IgD-negative memory B cell (primary cell): ENCODE measurements at regions not wholly inside any gene's neighbourhood (a gene's known extent, or its start where the extent isn't known, plus 50 kb on each side); places are given as distances from the start of the nearest gene placed in this dataset.

Source experiments
- H3K27ac Mint-ChIP-seq, 3 donors: one replicate each; pipeline ENCODE4 v1.8.0; 2020 to 2022; ENCODE audit warnings: mild to moderate bottlenecking in 3 of 3, mixed read lengths in 3 of 3, moderate library complexity in 1 of 3
- H3K27me3 Mint-ChIP-seq: one replicate; pipeline ENCODE4 v1.8.0; 2021; ENCODE audit warnings: mixed read lengths
- H3K36me3 Mint-ChIP-seq: one replicate; pipeline ENCODE4 v1.8.0; 2020; ENCODE audit warnings: mild to moderate bottlenecking, mixed read lengths
- H3K4me1 Mint-ChIP-seq, 3 donors: one replicate each; pipeline ENCODE4 v1.8.0; 2020 to 2022; ENCODE audit warnings: mixed read lengths in 3 of 3, mild to moderate bottlenecking in 1 of 3
- H3K4me3 Mint-ChIP-seq, 4 donors: one replicate each; pipeline ENCODE4 v1.8.0; 2020 to 2022; ENCODE audit warnings: mild to moderate bottlenecking in 4 of 4, mixed read lengths in 4 of 4, moderate library complexity in 3 of 4
- H3K9me3 Mint-ChIP-seq, 3 donors: one replicate each; pipeline ENCODE4 v1.8.0; 2020 to 2021; ENCODE audit warnings: mixed read lengths in 3 of 3, mild to moderate bottlenecking in 1 of 3

DNA sequence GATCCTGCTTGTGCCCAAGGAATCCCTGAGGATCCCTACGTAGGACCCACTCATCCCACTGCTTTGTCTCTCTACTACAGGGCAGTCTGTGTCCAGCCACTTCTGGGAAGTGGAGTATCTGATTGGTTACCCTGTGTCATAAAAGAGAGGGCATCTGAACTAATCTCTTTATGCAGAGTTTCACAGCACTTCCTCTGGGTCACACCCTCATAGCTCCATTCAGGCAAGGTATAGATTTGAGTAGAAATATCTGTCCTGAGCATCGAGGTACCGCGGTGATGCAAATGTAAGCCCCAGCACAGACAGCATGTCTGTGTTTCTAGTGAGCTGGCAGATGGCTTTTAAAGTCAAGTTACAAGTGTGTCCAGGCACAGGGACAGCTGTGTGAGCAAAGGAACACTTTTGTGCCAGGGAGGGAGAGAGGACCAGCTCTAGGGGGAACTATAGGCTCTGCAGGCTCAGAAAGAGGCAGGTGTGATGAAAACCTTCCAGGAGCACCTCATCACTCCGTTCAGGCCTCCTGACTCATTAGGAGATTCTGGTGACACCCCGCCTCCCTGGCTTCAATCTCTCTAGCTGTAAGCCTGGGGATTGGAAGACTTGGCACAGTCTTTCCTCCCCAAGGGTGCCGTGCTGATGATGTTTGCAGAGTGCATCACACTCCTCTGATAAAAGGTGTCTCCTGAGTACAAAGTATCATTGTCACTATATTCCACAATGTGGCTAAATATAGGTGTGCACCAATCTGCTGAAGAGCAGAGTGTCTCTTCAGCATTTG, 84.3 kb upstream of the UBL3 start:
- peak overlapping the region in 2 of 4 donors; percentile 49 to 92 for H3K4me3 Mint-ChIP-seq
- H3K9me3 Mint-ChIP-seq, result peaks cover 0 to 1% (median 0%) of the 10 kb centered on the region in 3 donors
- no peaks in the 10 kb centered on the region for H3K36me3 Mint-ChIP-seq
- peaks cover 10 to 28% (median 18%) of the 10 kb centered on the region in 3 donors for H3K4me1 Mint-ChIP-seq
- H3K27ac Mint-ChIP-seq, result peak overlapping the region in 1 of 3 donors; percentile 27
- no peaks in the 10 kb centered on the region for H3K27me3 Mint-ChIP-seq

- H3K4me3 Mint-ChIP-seq, result no peak overlapping the region
- H3K4me1 Mint-ChIP-seq, result peaks cover 10 to 28% (median 18%) of the 10 kb centered on the region in 3 donors
- H3K36me3 Mint-ChIP-seq, result peaks cover 3% of the 10 kb centered on the region
- H3K9me3 Mint-ChIP-seq, result peaks cover 0 to 1% (median 0%) of the 10 kb centered on the region in 3 donors
- peaks cover 3% of the 10 kb centered on the region for H3K27me3 Mint-ChIP-seq
- no peak overlapping the region for H3K27ac Mint-ChIP-seq
Observed at GRCh38 chr13:29933401-29933800, 83.0 kb upstream of the UBL3 start.

GRCh38 chr13:29931696-29932095, 81.3 kb upstream of the UBL3 start:
- no peak overlapping the region for H3K4me3 Mint-ChIP-seq
- peaks cover 3% of the 10 kb centered on the region for H3K27me3 Mint-ChIP-seq
- H3K36me3 Mint-ChIP-seq, result peaks cover 3% of the 10 kb centered on the region
- peaks cover 8 to 22% (median 10%) of the 10 kb centered on the region in 3 donors for H3K4me1 Mint-ChIP-seq
- peaks cover 0 to 1% (median 0%) of the 10 kb centered on the region in 3 donors for H3K9me3 Mint-ChIP-seq
- H3K27ac Mint-ChIP-seq, result no peak overlapping the region

- no peaks in the 10 kb centered on the region for H3K4me1 Mint-ChIP-seq
- peaks cover 0 to 1% (median 0%) of the 10 kb centered on the region in 3 donors for H3K9me3 Mint-ChIP-seq
- H3K27ac Mint-ChIP-seq, result no peak overlapping the region
- H3K4me3 Mint-ChIP-seq, result no peak overlapping the region
- H3K36me3 Mint-ChIP-seq, result peaks cover 3% of the 10 kb centered on the region
- H3K27me3 Mint-ChIP-seq, result peaks cover 4% of the 10 kb centered on the region
Observed at GRCh38 chr13:29929062-29929847, 78.8 kb upstream of the UBL3 start.

DNA sequence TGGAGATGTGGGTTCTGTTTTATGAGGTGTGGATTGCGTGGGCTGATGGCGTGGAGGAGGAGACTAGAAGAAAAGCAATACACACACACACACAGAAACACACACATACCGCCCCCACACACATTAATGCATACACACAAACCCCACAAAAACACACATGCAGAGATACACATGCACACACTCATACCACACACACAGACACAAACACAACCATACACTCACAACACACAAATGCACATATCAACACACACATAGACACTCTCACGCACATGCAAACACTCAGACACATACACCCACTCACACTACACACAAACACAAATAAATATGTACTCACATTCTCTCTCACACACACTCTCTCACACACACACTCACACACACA, 75.7 kb upstream of the UBL3 start:
- H3K4me1 Mint-ChIP-seq, result peaks cover 0 to 3% (median 0%) of the 10 kb centered on the region in 3 donors
- peaks cover 0 to 1% (median 0%) of the 10 kb centered on the region in 3 donors for H3K9me3 Mint-ChIP-seq
- H3K27me3 Mint-ChIP-seq, result peaks cover 6% of the 10 kb centered on the region
- H3K36me3 Mint-ChIP-seq, result peaks cover 3% of the 10 kb centered on the region
- H3K27ac Mint-ChIP-seq, result no peak overlapping the region
- H3K4me3 Mint-ChIP-seq, result no peak overlapping the region

DNA sequence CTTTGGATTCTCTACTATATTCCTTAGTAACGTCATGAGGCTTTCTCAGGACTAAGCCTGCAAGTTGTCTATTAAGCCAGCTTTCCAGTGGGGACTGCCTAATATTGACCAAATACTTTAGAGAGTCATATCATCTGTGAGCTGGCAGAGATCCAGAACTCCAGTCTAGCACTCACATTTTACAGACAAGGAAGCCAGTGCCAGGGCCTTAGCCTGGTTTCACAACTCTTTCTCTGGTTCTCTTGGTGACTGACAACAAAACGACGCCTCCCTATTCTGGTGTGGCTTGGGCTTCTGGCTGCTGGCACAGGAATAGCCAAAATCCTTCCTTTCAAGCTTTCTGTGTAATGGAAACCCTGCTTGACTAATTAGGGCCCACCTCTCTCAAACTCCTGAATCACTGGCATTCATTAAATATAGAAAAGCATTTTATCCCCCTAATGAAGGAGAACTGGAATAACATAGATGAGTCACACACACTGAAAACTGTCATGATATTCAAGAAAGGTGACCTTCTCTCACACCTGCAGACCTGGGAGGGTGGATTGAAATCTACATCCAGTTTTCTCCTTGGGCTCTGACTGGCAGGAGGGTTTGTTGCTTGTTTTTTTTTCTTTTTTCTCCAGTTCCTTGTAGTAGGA, 75.2 kb upstream of the UBL3 start:
- Mint-ChIP-seq H3K4me1 (peaks cover 0 to 3% (median 0%) of the 10 kb centered on the region in 3 donors), H3K27me3 (peaks cover 11% of the 10 kb centered on the region), H3K27ac (no peak overlapping the region), H3K36me3 (peaks cover 3% of the 10 kb centered on the region), H3K9me3 (no peaks in the 10 kb centered on the region), H3K4me3 (no peak overlapping the region)

DNA sequence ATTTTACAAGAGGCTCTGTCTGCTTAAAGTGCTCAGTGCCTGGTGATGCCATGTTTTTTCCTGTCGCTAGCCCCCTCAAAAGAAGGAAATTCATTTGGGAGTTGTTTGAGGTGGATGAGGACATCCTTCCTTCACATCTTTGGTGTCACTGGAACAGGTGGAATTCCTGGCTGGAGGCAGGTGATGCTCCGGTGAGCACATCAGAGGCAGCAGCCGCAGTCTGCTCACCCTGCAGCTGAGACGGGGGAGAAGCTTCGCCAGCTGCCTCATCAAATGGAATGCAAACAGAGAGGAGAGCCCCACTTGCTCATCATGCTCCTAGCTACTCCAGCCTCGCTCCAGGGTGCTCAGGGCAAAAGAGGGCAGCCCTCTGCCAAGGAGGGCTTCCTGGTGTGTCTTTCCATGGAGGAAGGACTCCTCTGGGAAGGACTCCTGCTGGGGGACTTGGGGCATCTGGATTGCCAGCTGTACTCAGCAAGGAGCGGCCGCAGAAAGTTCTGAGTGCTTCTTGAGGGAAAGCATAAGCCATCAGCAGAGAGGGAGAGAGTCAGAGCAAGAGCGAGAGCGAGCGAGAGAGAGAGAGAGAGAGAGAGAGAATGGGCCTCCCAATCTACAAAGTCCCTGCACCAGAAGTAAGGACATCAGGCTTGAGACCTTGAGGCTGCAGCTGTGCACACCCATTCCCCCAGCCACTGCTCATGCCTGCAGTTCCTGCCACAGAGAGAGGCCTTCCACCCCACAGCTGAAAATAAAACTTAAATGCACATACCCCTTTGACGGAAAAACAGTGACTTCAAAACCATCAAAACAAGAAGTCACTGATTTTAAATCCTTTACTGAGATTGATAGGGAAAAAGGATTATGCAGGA, 74.3 kb upstream of the UBL3 start:
- peaks cover 3% of the 10 kb centered on the region for H3K36me3 Mint-ChIP-seq
- peaks cover 0 to 3% (median 0%) of the 10 kb centered on the region in 3 donors for H3K4me1 Mint-ChIP-seq
- no peaks in the 10 kb centered on the region for H3K9me3 Mint-ChIP-seq
- no peak overlapping the region for H3K4me3 Mint-ChIP-seq
- H3K27ac Mint-ChIP-seq, result no peak overlapping the region
- H3K27me3 Mint-ChIP-seq, result peaks cover 12% of the 10 kb centered on the region

GRCh38 chr13:29923554-29924481, 73.4 kb upstream of the UBL3 start:
- Mint-ChIP-seq H3K27me3 (peaks cover 10% of the 10 kb centered on the region), H3K4me3 (no peak overlapping the region), H3K4me1 (peaks cover 0 to 3% (median 0%) of the 10 kb centered on the region in 3 donors), H3K27ac (no peak overlapping the region), H3K36me3 (peaks cover under 1% of the 10 kb centered on the region), H3K9me3 (no peaks in the 10 kb centered on the region)

- H3K27ac Mint-ChIP-seq, result no peak overlapping the region
- H3K9me3 Mint-ChIP-seq, result no peaks in the 10 kb centered on the region
- H3K4me3 Mint-ChIP-seq, result no peak overlapping the region
- no peaks in the 10 kb centered on the region for H3K36me3 Mint-ChIP-seq
- H3K4me1 Mint-ChIP-seq, result peaks cover 0 to 3% (median 0%) of the 10 kb centered on the region in 3 donors
- peaks cover 14% of the 10 kb centered on the region for H3K27me3 Mint-ChIP-seq
Observed at GRCh38 chr13:29922896-29923295, 72.5 kb upstream of the UBL3 start.

DNA sequence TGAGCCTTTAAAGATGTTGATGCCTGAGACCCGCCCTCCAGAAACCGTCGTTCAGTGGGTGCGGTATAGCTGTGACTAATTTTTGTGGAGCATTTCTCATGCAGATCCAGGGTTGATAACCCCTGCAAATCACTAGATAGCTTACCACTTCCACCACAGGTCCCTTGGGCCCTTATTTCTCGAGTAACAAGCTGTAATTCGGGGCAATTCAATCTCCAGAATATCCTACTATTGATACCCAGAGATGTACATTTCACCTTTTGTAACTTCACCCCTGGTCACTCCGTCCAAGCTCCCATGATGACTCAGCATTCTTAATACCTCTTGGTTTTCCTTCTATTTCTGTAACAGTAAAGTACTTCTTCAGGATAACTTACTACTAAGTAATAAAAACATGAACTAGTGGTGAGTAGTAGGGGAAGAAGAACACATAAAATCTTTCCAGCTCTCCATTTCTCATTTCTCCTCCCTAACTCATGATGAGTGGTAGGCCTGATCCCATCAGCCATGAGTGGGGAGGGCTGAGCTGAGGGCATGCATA, 71.9 kb upstream of the UBL3 start:
- Mint-ChIP-seq H3K4me3 (no peak overlapping the region), H3K36me3 (no peaks in the 10 kb centered on the region), H3K27ac (no peak overlapping the region), H3K27me3 (peaks cover 14% of the 10 kb centered on the region), H3K9me3 (no peaks in the 10 kb centered on the region), H3K4me1 (peaks cover 0 to 3% (median 0%) of the 10 kb centered on the region in 3 donors)

GRCh38 chr13:29921542-29921941, 71.1 kb upstream of the UBL3 start:
- Mint-ChIP-seq H3K4me1 (peaks cover 0 to 3% (median 0%) of the 10 kb centered on the region in 3 donors), H3K9me3 (no peaks in the 10 kb centered on the region), H3K36me3 (no peaks in the 10 kb centered on the region), H3K27ac (no peak overlapping the region), H3K27me3 (peaks cover 14% of the 10 kb centered on the region), H3K4me3 (no peak overlapping the region)

GRCh38 chr13:29920025-29920643, 69.7 kb upstream of the UBL3 start:
- Mint-ChIP-seq H3K27ac (peak overlapping the region in 1 of 3 donors; percentile 18), H3K4me3 (no peak overlapping the region), H3K4me1 (peaks cover 0 to 3% (median 0%) of the 10 kb centered on the region in 3 donors), H3K27me3 (peaks cover 14% of the 10 kb centered on the region), H3K9me3 (no peaks in the 10 kb centered on the region), H3K36me3 (no peaks in the 10 kb centered on the region)

GRCh38 chr13:29918845-29919244, 68.4 kb upstream of the UBL3 start:
- Mint-ChIP-seq H3K9me3 (peaks cover 0 to 3% (median 2%) of the 10 kb centered on the region in 3 donors), H3K36me3 (no peaks in the 10 kb centered on the region), H3K27ac (no peak overlapping the region)

More at GRCh38 chr13:29918845-29919244, 68.4 kb upstream of the UBL3 start:
- Mint-ChIP-seq H3K4me1 (peaks cover 0 to under 1% (median 0%) of the 10 kb centered on the region in 3 donors), H3K4me3 (no peak overlapping the region), H3K27me3 (peaks cover 12% of the 10 kb centered on the region)
